Glutamatergic neuron (in vitro differentiated cells): ENCODE measurements at regions not wholly inside any gene's neighbourhood (a gene's known extent, or its start where the extent isn't known, plus 50 kb on each side); places are given as distances from the start of the nearest gene placed in this dataset.

Experiments used
- DNase-seq: peaks from one replicate; pipeline ENCODE4 v3.0.0; 2022
- H3K27ac Mint-ChIP-seq: one replicate; pipeline ENCODE4 v1.8.0; 2020; ENCODE audit warnings: mild to moderate bottlenecking, mixed read lengths, inconsistent platforms; ENCODE audit not compliant: unreplicated experiment
- H3K27me3 Mint-ChIP-seq: one replicate; pipeline ENCODE4 v1.8.0; 2020; ENCODE audit warnings: mild to moderate bottlenecking, moderate library complexity, mixed read lengths, inconsistent platforms; ENCODE audit not compliant: unreplicated experiment
- H3K36me3 Mint-ChIP-seq: one replicate; pipeline ENCODE4 v1.8.0; 2020; ENCODE audit warnings: mild to moderate bottlenecking, mixed read lengths, inconsistent platforms; ENCODE audit not compliant: unreplicated experiment
- H3K4me1 Mint-ChIP-seq: one replicate; pipeline ENCODE4 v1.8.0; 2020; ENCODE audit warnings: mild to moderate bottlenecking, low read depth, mixed read lengths, inconsistent platforms; ENCODE audit not compliant: unreplicated experiment
- H3K4me3 Mint-ChIP-seq: one replicate; pipeline ENCODE4 v1.8.0; 2020; ENCODE audit warnings: mild to moderate bottlenecking, mixed read lengths, inconsistent platforms; ENCODE audit not compliant: unreplicated experiment
- H3K9me3 Mint-ChIP-seq: one replicate; pipeline ENCODE4 v1.8.0; 2020; ENCODE audit warnings: mild to moderate bottlenecking, moderate library complexity, mixed read lengths, inconsistent platforms; ENCODE audit not compliant: unreplicated experiment
- TF ChIP-seq, protein P1 (sequence below): fragments of 200-600 bp; sonication (generic); IDR thresholded peaks from one replicate; pipeline ENCODE4 v1.5.0; 2021; ENCODE audit not compliant: partially characterized antibody, unreplicated experiment

DNA sequence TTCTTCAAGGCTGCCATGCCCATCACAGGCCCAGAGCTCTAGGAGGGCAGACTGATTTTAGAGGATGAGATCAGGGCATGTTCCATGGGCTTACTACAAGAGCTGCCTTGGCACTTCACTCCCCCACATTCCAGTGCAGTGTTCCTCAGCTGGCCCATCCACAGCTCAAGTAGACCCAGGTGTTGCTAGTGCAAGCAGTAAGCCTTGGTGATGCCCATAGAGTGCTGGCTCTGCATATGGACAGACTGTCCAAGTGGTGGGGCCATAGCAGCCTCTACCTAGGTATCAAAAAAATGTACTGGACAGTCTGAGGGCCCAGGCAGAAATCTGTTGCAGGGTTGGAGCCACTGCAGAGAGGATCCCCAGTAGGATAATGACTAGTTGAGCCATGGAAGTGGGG is 366.6 kb downstream of the FGF10 start:
- TF ChIP-seq, protein P1, sequence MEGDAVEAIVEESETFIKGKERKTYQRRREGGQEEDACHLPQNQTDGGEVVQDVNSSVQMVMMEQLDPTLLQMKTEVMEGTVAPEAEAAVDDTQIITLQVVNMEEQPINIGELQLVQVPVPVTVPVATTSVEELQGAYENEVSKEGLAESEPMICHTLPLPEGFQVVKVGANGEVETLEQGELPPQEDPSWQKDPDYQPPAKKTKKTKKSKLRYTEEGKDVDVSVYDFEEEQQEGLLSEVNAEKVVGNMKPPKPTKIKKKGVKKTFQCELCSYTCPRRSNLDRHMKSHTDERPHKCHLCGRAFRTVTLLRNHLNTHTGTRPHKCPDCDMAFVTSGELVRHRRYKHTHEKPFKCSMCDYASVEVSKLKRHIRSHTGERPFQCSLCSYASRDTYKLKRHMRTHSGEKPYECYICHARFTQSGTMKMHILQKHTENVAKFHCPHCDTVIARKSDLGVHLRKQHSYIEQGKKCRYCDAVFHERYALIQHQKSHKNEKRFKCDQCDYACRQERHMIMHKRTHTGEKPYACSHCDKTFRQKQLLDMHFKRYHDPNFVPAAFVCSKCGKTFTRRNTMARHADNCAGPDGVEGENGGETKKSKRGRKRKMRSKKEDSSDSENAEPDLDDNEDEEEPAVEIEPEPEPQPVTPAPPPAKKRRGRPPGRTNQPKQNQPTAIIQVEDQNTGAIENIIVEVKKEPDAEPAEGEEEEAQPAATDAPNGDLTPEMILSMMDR, result no peak
- Mint-ChIP-seq H3K27ac (no peak overlapping the region), H3K9me3 (no peaks in the 10 kb centered on the region), H3K4me1 (no peaks in the 10 kb centered on the region), H3K27me3 (no peaks in the 10 kb centered on the region), H3K36me3 (no peaks in the 10 kb centered on the region), H3K4me3 (no peak overlapping the region)
- DNase-seq, result no peak

DNA sequence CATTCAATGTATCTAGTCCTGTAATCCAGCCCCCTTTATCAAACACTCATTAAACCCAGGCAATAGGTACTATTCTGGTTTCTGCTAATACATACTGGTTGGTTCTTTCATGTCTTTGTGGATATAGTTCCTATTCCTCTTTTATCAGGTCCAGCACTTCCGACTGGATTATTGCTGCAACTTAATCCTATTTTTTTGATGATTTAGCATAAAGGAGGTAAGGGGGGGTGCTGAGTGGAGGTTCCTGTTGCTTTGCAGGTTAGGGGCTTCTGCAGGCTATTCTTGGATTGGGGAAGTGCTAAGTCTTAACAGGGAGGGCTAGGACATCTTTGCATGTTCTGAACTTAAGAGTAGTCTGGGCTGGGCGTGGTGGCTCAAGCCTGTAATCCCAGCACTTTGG is 377.7 kb downstream of the FGF10 start:
- H3K4me1 Mint-ChIP-seq, result no peaks in the 10 kb centered on the region
- H3K27me3 Mint-ChIP-seq, result no peaks in the 10 kb centered on the region
- no peak for DNase-seq
- TF ChIP-seq, protein P1, result no peak
- peaks cover 4% of the 10 kb centered on the region for H3K9me3 Mint-ChIP-seq
- H3K4me3 Mint-ChIP-seq, result no peak overlapping the region
- H3K36me3 Mint-ChIP-seq, result peaks cover 6% of the 10 kb centered on the region
- H3K27ac Mint-ChIP-seq, result no peak overlapping the region

DNA sequence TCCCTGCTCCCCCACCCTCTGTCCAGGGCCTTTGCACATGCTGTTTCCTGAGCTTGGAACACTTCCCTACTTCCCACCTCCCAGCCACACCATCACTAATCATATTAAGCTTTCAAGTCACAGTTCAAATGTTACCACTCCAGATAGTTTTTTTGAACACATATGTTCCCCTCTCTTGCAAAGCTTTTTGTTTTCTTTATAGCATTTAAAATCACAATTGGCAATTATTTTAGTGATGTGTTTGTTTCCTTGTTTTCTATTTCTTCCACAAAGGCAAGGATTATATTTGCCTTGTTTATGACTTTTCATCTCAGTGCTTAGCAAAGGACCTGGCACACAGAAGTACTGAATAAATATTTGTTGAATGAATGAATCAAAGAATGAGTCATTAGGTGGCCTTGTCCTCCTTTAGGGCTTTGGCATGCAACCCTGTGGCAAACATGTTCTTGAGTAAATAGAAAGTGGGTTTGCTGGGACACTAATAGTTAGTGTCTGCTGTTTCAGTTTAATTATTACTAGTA is 386.8 kb downstream of the FGF10 start:
- TF ChIP-seq, protein P1, result no peak
- DNase-seq, result no peak
- Mint-ChIP-seq H3K4me1 (no peaks in the 10 kb centered on the region), H3K27ac (no peak overlapping the region), H3K9me3 (no peaks in the 10 kb centered on the region), H3K4me3 (no peak overlapping the region), H3K36me3 (no peaks in the 10 kb centered on the region), H3K27me3 (no peaks in the 10 kb centered on the region)

DNA sequence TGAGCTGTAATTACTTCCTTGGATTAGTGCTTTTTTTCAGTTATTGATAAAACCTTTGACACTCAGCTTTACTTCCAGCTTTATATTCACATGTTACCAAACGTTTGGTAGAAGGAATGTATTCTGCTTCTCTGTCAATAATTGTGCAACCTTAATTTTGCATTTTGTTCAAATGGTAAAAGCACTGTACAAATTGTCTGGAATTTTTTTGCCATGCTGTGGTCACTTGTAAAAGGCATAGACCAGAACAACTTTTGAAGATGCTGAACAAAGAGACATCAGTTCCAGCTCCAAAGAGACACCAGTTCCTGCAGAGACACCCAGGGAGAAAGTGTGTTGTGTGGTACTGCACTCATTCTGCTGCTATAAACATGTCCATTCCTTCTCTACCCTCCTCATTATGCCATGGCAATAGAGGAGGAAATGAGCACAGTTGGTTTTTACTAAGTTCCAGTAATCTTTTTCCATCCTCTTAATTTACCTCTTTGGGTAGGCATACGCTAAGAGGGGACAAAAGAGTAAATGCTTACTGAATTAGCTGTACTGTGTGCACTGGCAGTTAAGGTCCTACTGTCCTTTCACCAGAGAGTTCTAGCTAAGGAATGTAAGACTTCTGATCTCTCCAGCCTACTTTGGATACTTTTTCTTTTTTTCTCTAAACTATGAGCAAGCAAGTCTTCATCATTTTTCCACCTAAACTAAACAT is 387.4 kb downstream of the FGF10 start:
- DNase-seq, result no peak
- Mint-ChIP-seq H3K27me3 (peaks cover under 1% of the 10 kb centered on the region), H3K4me1 (no peaks in the 10 kb centered on the region), H3K36me3 (no peaks in the 10 kb centered on the region), H3K9me3 (no peaks in the 10 kb centered on the region), H3K4me3 (no peak overlapping the region), H3K27ac (no peak overlapping the region)
- TF ChIP-seq, protein P1, result no peak

DNA sequence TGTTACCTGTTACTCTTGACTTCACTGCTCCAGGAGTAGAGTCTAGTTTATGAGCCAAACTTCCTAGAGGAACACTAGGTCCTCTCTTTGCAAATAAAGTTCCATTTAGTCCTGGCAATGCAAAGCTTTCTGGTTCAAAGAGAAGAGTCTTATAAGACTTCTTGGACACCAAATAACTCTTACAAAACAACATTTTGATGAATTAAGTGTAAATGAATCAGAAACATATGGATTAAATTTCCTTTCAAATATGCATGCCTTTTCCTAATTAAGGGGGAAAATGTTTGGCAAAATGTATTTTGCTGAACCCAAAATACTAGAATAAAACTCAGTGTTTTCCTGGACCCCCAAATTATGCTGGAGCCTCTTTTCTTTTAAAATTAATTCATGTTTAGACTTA is 388.0 kb downstream of the FGF10 start:
- Mint-ChIP-seq H3K27me3 (peaks cover 1% of the 10 kb centered on the region), H3K4me1 (no peaks in the 10 kb centered on the region), H3K9me3 (no peaks in the 10 kb centered on the region), H3K36me3 (no peaks in the 10 kb centered on the region), H3K27ac (no peak overlapping the region), H3K4me3 (no peak overlapping the region)
- DNase-seq, result no peak
- TF ChIP-seq, protein P1, result no peak
